Keratinocyte (primary cell): ENCODE measurements at regions not wholly inside any gene's neighbourhood (a gene's known extent, or its start where the extent isn't known, plus 50 kb on each side); places are given as distances from the start of the nearest gene placed in this dataset.

Experiments used
- DNase-seq: peaks from one replicate; pipeline ENCODE4 v3.0.0-alpha.2; 2011; ENCODE audit warnings: low read depth, missing footprints, low spot score
- FAIRE-seq: peaks from 2 replicates; lab custom pipeline; 2011; peaks lifted over from hg19 to GRCh38; lab: Jason Lieb, UNC
- H2AFZ ChIP-seq: 2 replicates; pipeline ENCODE4 v1.6.0; 2012; ENCODE audit warnings: low read length, control low read depth, inconsistent platforms; ENCODE audit not compliant: control insufficient read depth
- H3K27ac ChIP-seq: 2 replicates; pipeline ENCODE4 v1.5.1; 2011; ENCODE audit warnings: low read length; ENCODE audit not compliant: control insufficient read depth, insufficient read depth
- H3K27me3 ChIP-seq: 3 replicates; pipeline ENCODE4 v1.6.0; 2011; ENCODE audit warnings: low read length; ENCODE audit not compliant: control insufficient read depth, insufficient read depth; ENCODE audit errors: extremely low read depth
- H3K36me3 ChIP-seq, 2 experiments: 2 replicates in 1 of 2; 3 replicates in 1 of 2; pipeline ENCODE4 v1.5.1; 2011; ENCODE audit warnings: low read length in 2 of 2, mild to moderate bottlenecking in 1 of 2; ENCODE audit not compliant: control insufficient read depth in 2 of 2, insufficient read depth in 2 of 2; ENCODE audit errors: extremely low read depth in 1 of 2
- H3K4me1 ChIP-seq: 3 replicates; pipeline ENCODE4 v1.5.1; 2011; ENCODE audit warnings: low read length; ENCODE audit not compliant: control insufficient read depth, insufficient read depth; ENCODE audit errors: extremely low read depth
- H3K4me2 ChIP-seq: 3 replicates; pipeline ENCODE4 v1.6.0; 2011; ENCODE audit warnings: low read depth, low read length; ENCODE audit not compliant: control insufficient read depth, insufficient read depth; ENCODE audit errors: extremely low read depth
- H3K4me3 ChIP-seq, 3 experiments: fragments of 200-600 bp in 1 of 3; sonication (generic) in 1 of 3; 2 replicates in 2 of 3; 3 replicates in 1 of 3; pipeline ENCODE4 v1.5.1; 2011 to 2016; ENCODE audit warnings: low read length in 3 of 3, mild to moderate bottlenecking in 3 of 3, control low read depth in 2 of 3, inconsistent platforms in 1 of 3, low read depth in 1 of 3, mixed read lengths in 1 of 3, mixed run types in 1 of 3, moderate library complexity in 1 of 3; ENCODE audit not compliant: control insufficient read depth in 2 of 3, insufficient read depth in 2 of 3; ENCODE audit errors: extremely low read depth in 1 of 3
- H3K79me2 ChIP-seq: 2 replicates; pipeline ENCODE4 v1.6.0; 2012; ENCODE audit warnings: low read length; ENCODE audit not compliant: control insufficient read depth, insufficient read depth
- H3K9ac ChIP-seq: 3 replicates; pipeline ENCODE4 v1.6.0; 2011; ENCODE audit warnings: low read length; ENCODE audit not compliant: control insufficient read depth, insufficient read depth; ENCODE audit errors: extremely low read depth
- H3K9me1 ChIP-seq: 3 replicates; pipeline ENCODE4 v1.6.0; 2011; ENCODE audit warnings: low read length; ENCODE audit not compliant: control insufficient read depth, insufficient read depth; ENCODE audit errors: extremely low read depth
- H3K9me3 ChIP-seq: 2 replicates; pipeline ENCODE4 v1.5.1; 2012; ENCODE audit warnings: low read depth, low read length; ENCODE audit not compliant: control insufficient read depth
- H4K20me1 ChIP-seq: 3 replicates; pipeline ENCODE4 v1.6.0; 2011; ENCODE audit warnings: low read length; ENCODE audit not compliant: control insufficient read depth, insufficient read depth; ENCODE audit errors: extremely low read depth
- CTCF ChIP-seq, 3 experiments: IDR thresholded peaks in 1 of 3; conservative IDR thresholded peaks in 1 of 3; optimal IDR thresholded peaks in 1 of 3; 2 replicates in 2 of 3; 3 replicates in 1 of 3; pipeline versions ENCODE3 to v1.5.1; 2011; ENCODE audit warnings: low read length in 3 of 3, mild to moderate bottlenecking in 3 of 3, moderate library complexity in 2 of 3, control low read depth in 1 of 3, inconsistent platforms in 1 of 3; ENCODE audit not compliant: insufficient read depth in 2 of 3; ENCODE audit errors: extremely low read depth in 1 of 3
- EZH2 ChIP-seq: IDR thresholded peaks from one replicate; pipeline ENCODE4 v1.6.1; 2012; ENCODE audit warnings: inconsistent platforms, mild to moderate bottlenecking, low read length, moderate library complexity
- dilution Hi-C: fragments of 300-500 bp; cut with MboI; formaldehyde crosslinking; loops from one replicate; pipeline ENCODE4 v1.7.0; 2020; ENCODE audit warnings: low sequenced_read_pairs; ENCODE audit not compliant: extremely low pct_ligation_motif_present

DNA sequence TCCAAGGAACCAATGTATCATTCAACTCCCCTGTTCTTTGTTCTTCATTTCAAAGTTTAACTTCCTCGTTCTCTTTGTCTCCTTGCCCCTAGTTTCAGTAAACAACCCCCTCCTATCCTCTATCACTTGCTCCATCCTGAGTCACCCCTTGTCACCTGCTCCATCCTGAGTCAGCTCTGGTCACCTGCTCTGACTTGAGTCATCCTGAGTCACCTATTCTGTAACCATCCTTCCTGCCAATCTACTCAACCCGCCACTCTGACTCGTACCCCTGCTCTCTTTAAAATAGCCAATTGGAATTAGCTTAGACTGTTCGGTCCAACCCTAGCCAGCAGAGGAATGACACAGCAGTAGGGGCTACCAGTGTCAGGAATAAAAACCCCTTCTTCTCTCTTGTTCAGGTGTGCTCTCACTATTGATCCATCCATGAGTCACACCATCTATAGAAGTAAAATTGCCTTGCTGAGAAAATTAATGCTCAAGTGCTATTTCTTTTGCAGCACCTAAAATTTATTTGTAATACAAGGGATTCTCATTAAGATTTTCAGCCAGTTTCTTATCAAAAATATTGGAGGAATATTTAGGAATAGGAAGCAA, 326.8 kb downstream of the AKAIN1 start:
- dilution Hi-C loops, result no loop called here
- Histone ChIP-seq H4K20me1 (no peaks in the 10 kb centered on the region), H3K27ac (no peak overlapping the region), H3K36me3 (no peaks in the 10 kb centered on the region), H3K4me2 (no peak overlapping the region), H3K27me3 (no peaks in the 10 kb centered on the region), H3K9me3 (no peaks in the 10 kb centered on the region), H3K9me1 (no peaks in the 10 kb centered on the region), H3K4me3 (no peak overlapping the region), H3K9ac (no peak overlapping the region), H3K79me2 (no peaks in the 10 kb centered on the region), H3K4me1 (no peaks in the 10 kb centered on the region), H2AFZ (no peak overlapping the region)
- DNase-seq, result no peak
- FAIRE-seq, result no peak
- TF ChIP-seq EZH2, result no peak
- no peak for TF ChIP-seq CTCF (optimal IDR thresholded peaks at IDR 0.05 in 1 of 3, IDR thresholded peaks at IDR 0.05 in 1 of 3, conservative IDR thresholded peaks at IDR 0.05 in 1 of 3; ENCODE audit: extremely low read depth in 1 of 3, insufficient read depth in 2 of 3, low read length in 3 of 3)

GRCh38 chr18:4869155-4869554, 327.9 kb downstream of the AKAIN1 start:
- Histone ChIP-seq H3K4me2 (no peak overlapping the region), H3K36me3 (no peaks in the 10 kb centered on the region), H3K9me1 (no peaks in the 10 kb centered on the region), H4K20me1 (no peaks in the 10 kb centered on the region), H3K4me3 (no peak overlapping the region), H3K9ac (no peak overlapping the region), H3K9me3 (no peaks in the 10 kb centered on the region), H3K27ac (no peak overlapping the region), H3K27me3 (no peaks in the 10 kb centered on the region), H3K4me1 (no peaks in the 10 kb centered on the region), H3K79me2 (no peaks in the 10 kb centered on the region), H2AFZ (no peak overlapping the region)
- DNase-seq (no peak), FAIRE-seq (no peak)
- dilution Hi-C loops, result no loop called here
- TF ChIP-seq EZH2 (no peak), CTCF (optimal IDR thresholded peaks at IDR 0.05 in 1 of 3, IDR thresholded peaks at IDR 0.05 in 1 of 3, conservative IDR thresholded peaks at IDR 0.05 in 1 of 3; ENCODE audit: extremely low read depth in 1 of 3, insufficient read depth in 2 of 3, low read length in 3 of 3) (no peak)
